HCT116 (cell line): ENCODE measurements at regions not wholly inside any gene's neighbourhood (a gene's known extent, or its start where the extent isn't known, plus 50 kb on each side); places are given as distances from the start of the nearest gene placed in this dataset.

ENCODE experiments used
- ATAC-seq: fragments of 200-7000 bp; cut with Tn5 transposase; 2 replicates; pipeline ENCODE4 v1.9.1; 2020; ENCODE audit warnings: mild to moderate bottlenecking, moderate library complexity
- BruUV-seq: library from RNA; stranded (reverse); fragments of 400-500 nt; replicated peaks from 2 replicates; lab custom pipeline; 2021; lab: Mats Ljungman, UMichigan
- CTCF ChIA-PET: fragments of 300-600 bp; sonication (Branson Sonifier 250); formaldehyde crosslinking; loops from one replicate; lab custom pipeline; 2021; ENCODE audit warnings: antibody characterized with exemption; lab: Charles Lee
- POLR2A ChIA-PET: fragments of 300-600, 350-600 bp; sonication (Branson Sonifier 250); formaldehyde crosslinking; loops from one replicate; lab custom pipeline; 2021; ENCODE audit warnings: antibody characterized with exemption; lab: Charles Lee
- RAD21 ChIA-PET, 2 experiments: fragments of 300-600 bp; sonication (Branson Sonifier 250); formaldehyde crosslinking; loops; one replicate each; lab custom pipeline; 2023; ENCODE audit warnings: low total read pairs in 2 of 2; ENCODE audit not compliant: uncharacterized antibody in 2 of 2, unreplicated experiment in 2 of 2, low non-redundant PET in 1 of 2; lab: Charles Lee
- DNase-seq: peaks from one replicate; pipeline ENCODE4 v3.0.0-alpha.2; 2010; ENCODE audit warnings: low read depth, low spot score
- H2AFZ ChIP-seq: fragments of 200-600 bp; shearing (Covaris generic), sonication (generic); 2 replicates; pipeline ENCODE4 v1.6.1; 2017; ENCODE audit warnings: low read depth, mixed run types, mixed read lengths, antibody characterized with exemption, low read length; ENCODE audit not compliant: poor library complexity, severe bottlenecking
- H3K27ac ChIP-seq: 2 replicates; pipeline ENCODE4 v1.5.1; 2012; ENCODE audit warnings: low read depth, low read length
- H3K27me3 ChIP-seq: fragments of 200-600 bp; sonication (generic); 2 replicates; pipeline ENCODE4 v1.6.1; 2016; ENCODE audit warnings: mixed run types, low read length, mixed read lengths; ENCODE audit not compliant: insufficient read depth
- H3K36me3 ChIP-seq, 2 experiments: fragments of 200-500 bp in 1 of 2; fragments of 200-600 bp in 1 of 2; sonication (Bioruptor generic) in 1 of 2; sonication (generic) in 1 of 2; 2 replicates each; pipeline versions ENCODE4 v1.5.1 to v1.6.1; 2014 to 2016; ENCODE audit warnings: low read length in 2 of 2, inconsistent platforms in 1 of 2, mixed read lengths in 1 of 2, mixed run types in 1 of 2; ENCODE audit not compliant: insufficient read depth in 2 of 2, control insufficient read depth in 1 of 2
- H3K4me1 ChIP-seq, 2 experiments: fragments of 200-600 bp in 1 of 2; sonication (generic) in 1 of 2; 2 replicates each; pipeline versions ENCODE4 v1.5.1 to v1.6.1; 2012 to 2017; ENCODE audit warnings: low read length in 2 of 2, inconsistent platforms in 1 of 2, mild to moderate bottlenecking in 1 of 2, mixed read lengths in 1 of 2, mixed run types in 1 of 2, moderate library complexity in 1 of 2; ENCODE audit not compliant: insufficient read depth in 2 of 2, control insufficient read depth in 1 of 2
- H3K4me2 ChIP-seq: fragments of 200-600 bp; sonication (generic); 2 replicates; pipeline ENCODE4 v1.6.1; 2017; ENCODE audit warnings: mixed run types, low read length, mixed read lengths
- H3K4me3 ChIP-seq, 2 experiments: fragments of 200-600 bp in 1 of 2; sonication (generic) in 1 of 2; replicated peaks in 1 of 2; 2 replicates each; pipeline ENCODE4 v1.5.1; 2011 to 2016; ENCODE audit warnings: low read length in 2 of 2, control low read depth in 1 of 2, low read depth in 1 of 2, mild to moderate bottlenecking in 1 of 2, mixed read lengths in 1 of 2, mixed run types in 1 of 2
- H3K79me2 ChIP-seq: fragments of 200-600 bp; sonication (generic); 2 replicates; pipeline ENCODE4 v1.6.1; 2017; ENCODE audit warnings: mild to moderate bottlenecking, mixed run types, low read length, moderate library complexity, mixed read lengths; ENCODE audit not compliant: insufficient read depth
- H3K9ac ChIP-seq: fragments of 200-600 bp; sonication (generic); 2 replicates; pipeline ENCODE4 v1.6.1; 2016; ENCODE audit warnings: low read length, mixed read lengths
- H3K9me2 ChIP-seq: fragments of 200-600 bp; sonication (generic), shearing (Covaris generic); 2 replicates; pipeline ENCODE4 v1.6.1; 2017; ENCODE audit warnings: mixed run types, mild to moderate bottlenecking, moderate library complexity; ENCODE audit not compliant: insufficient read depth
- H3K9me3 ChIP-seq, 2 experiments: fragments of 200-500 bp in 1 of 2; fragments of 200-600 bp in 1 of 2; sonication (Bioruptor generic) in 1 of 2; sonication (generic) in 1 of 2; 2 replicates each; pipeline ENCODE4 v1.6.1; 2014 to 2017; ENCODE audit warnings: low read length in 2 of 2, mixed read lengths in 2 of 2, inconsistent platforms in 1 of 2, low read depth in 1 of 2, mild to moderate bottlenecking in 1 of 2, mixed run types in 1 of 2, moderate library complexity in 1 of 2; ENCODE audit not compliant: control insufficient read depth in 1 of 2, insufficient read depth in 1 of 2
- H4K20me1 ChIP-seq: fragments of 200-600 bp; sonication (generic), shearing (Covaris generic); 2 replicates; pipeline ENCODE4 v1.6.1; 2017; ENCODE audit warnings: mixed run types, mild to moderate bottlenecking, moderate library complexity; ENCODE audit not compliant: insufficient read depth
- EGR1 ChIP-seq: IDR thresholded peaks from 2 replicates; pipeline ENCODE4 v1.6.1; 2012; ENCODE audit warnings: low read depth
- POLR2AphosphoS5 ChIP-seq: IDR thresholded peaks from 2 replicates; pipeline ENCODE4 v1.6.1; 2011; ENCODE audit warnings: mild to moderate bottlenecking, low read depth, low read length, moderate library complexity
- RAD21 ChIP-seq: IDR thresholded peaks from 2 replicates; pipeline ENCODE4 v1.6.1; 2012; ENCODE audit warnings: low read depth, mild to moderate bottlenecking
- SIN3A ChIP-seq: IDR thresholded peaks from 2 replicates; pipeline ENCODE4 v1.6.1; 2012; ENCODE audit warnings: low read depth
- ZNF274 ChIP-seq: fragments of 200-500 bp; sonication (Bioruptor generic); IDR thresholded peaks from 2 replicates; pipeline ENCODE4 v1.6.1; 2014; ENCODE audit warnings: mild to moderate bottlenecking, low read depth, low read length, inconsistent platforms
- intact Hi-C: fragments of 100-400 bp; cut with micrococcal nuclease; formaldehyde crosslinking; loops from 2 replicates; pipeline ENCODE4 v1.10.0; 2022

DNA sequence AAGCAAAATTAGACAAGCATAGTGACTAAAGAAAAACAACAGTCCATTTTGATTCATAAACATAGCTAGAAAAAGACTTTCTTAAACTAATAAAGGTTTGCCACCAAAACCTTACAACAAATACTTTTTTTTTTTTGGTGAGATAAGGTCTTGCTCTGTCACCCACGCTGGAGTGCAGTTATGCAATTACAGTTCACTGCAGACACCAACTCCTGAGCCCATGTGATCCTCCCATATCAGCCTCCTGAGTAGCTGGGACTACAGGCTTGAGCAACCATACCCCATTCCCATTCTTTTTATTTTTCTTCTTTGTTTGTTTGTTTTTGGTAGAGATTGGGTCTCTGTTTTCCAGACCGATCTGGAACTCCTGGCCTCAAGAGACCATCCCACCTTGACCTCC, 247.2 kb upstream of the ADGRL3 start:
- H3K27me3 ChIP-seq, result no peaks in the 10 kb centered on the region
- no peak overlapping the region for H3K9ac ChIP-seq
- no peak overlapping the region for H3K27ac ChIP-seq
- TF ChIP-seq SIN3A (no peak), EGR1 (no peak), RAD21 (no peak), ZNF274 (no peak)
- ChIA-PET POLR2A (no interaction called here), RAD21 (no interaction called here), CTCF (no interaction called here)
- H3K36me3 ChIP-seq, result no peaks in the 10 kb centered on the region
- H3K79me2 ChIP-seq, result no peaks in the 10 kb centered on the region
- H3K9me3 ChIP-seq, result peaks cover 6 to 27% of the 10 kb centered on the region in 2 experiments; a peak in 2 of 4 replicates
- DNase-seq (no peak), ATAC-seq (no peak)
- no peak overlapping the region for H3K4me3 ChIP-seq
- intact Hi-C loops, result no loop called here
- no peaks in the 10 kb centered on the region for H4K20me1 ChIP-seq
- no TSS peak for BruUV-seq
- no peak overlapping the region for H2AFZ ChIP-seq
- H3K4me1 ChIP-seq, result no peaks in the 10 kb centered on the region
- H3K9me2 ChIP-seq, result no peaks in the 10 kb centered on the region
- no peak overlapping the region for H3K4me2 ChIP-seq

DNA sequence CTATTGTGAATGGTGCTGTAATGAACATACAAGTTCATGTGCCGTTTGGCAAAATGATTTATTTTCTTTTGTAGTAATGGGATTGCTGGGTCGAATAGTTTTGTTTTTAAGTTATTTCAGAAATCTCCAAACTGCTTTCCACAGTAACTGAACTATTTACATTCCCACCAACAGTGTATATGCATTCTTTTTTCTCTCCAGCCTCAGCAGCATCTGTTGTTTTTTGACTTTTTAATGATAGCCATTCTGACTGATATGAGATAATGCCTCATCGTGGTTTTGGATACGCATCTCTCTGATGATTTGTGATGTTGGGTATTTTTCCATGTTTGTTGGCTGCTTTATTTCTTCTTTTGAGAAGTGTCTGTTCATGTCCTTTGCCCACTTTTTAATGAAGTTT, 246.3 kb upstream of the ADGRL3 start:
- no peaks in the 10 kb centered on the region for H3K36me3 ChIP-seq
- no TSS peak for BruUV-seq
- H4K20me1 ChIP-seq, result no peaks in the 10 kb centered on the region
- no peak overlapping the region for H2AFZ ChIP-seq
- ChIA-PET RAD21 (no interaction called here), CTCF (no interaction called here), POLR2A (no interaction called here)
- no peaks in the 10 kb centered on the region for H3K27me3 ChIP-seq
- H3K9ac ChIP-seq, result no peak overlapping the region
- H3K4me2 ChIP-seq, result no peak overlapping the region
- H3K9me2 ChIP-seq, result no peaks in the 10 kb centered on the region
- ATAC-seq, result no peak
- H3K9me3 ChIP-seq, result peaks cover 6 to 28% of the 10 kb centered on the region in 2 experiments; a peak in 2 of 4 replicates
- no peak overlapping the region for H3K4me3 ChIP-seq
- intact Hi-C loops, result no loop called here
- no peak for DNase-seq
- no peaks in the 10 kb centered on the region for H3K79me2 ChIP-seq
- H3K27ac ChIP-seq, result no peak overlapping the region
- TF ChIP-seq POLR2AphosphoS5, result no peak
- no peaks in the 10 kb centered on the region for H3K4me1 ChIP-seq
